Neural cell (in vitro differentiated cells): ENCODE measurements at regions not wholly inside any gene's neighbourhood (a gene's known extent, or its start where the extent isn't known, plus 50 kb on each side); places are given as distances from the start of the nearest gene placed in this dataset.

ENCODE experiments used
- H2AFZ ChIP-seq: fragments of 200-600, 300-800 bp; sonication (generic), shearing (Covaris generic); 2 replicates; pipeline ENCODE4 v1.6.0; 2014; ENCODE audit warnings: low read depth, mild to moderate bottlenecking, antibody characterized with exemption, low read length, moderate library complexity
- H3F3A ChIP-seq: fragments of 200-600 bp; shearing (Covaris generic); 2 replicates; pipeline ENCODE4 v1.6.1; 2016; ENCODE audit warnings: mild to moderate bottlenecking, moderate library complexity, mixed read lengths, antibody characterized with exemption, low read length; ENCODE audit not compliant: insufficient read depth, poor library complexity, severe bottlenecking
- H3K27ac ChIP-seq: fragments of 200-600, 300-800 bp; sonication (generic), shearing (Covaris generic); 2 replicates; pipeline ENCODE4 v1.5.1; 2014; ENCODE audit warnings: mild to moderate bottlenecking, low read length, moderate library complexity
- H3K27me3 ChIP-seq: fragments of 300-800, 200-600 bp; sonication (generic), shearing (Covaris generic); 2 replicates; pipeline ENCODE4 v1.6.0; 2014; ENCODE audit warnings: mild to moderate bottlenecking, low read depth, low read length, moderate library complexity; ENCODE audit not compliant: insufficient read depth
- H3K36me3 ChIP-seq: fragments of 300-800, 200-600 bp; sonication (generic), shearing (Covaris generic); 2 replicates; pipeline ENCODE4 v1.5.1; 2014; ENCODE audit warnings: mild to moderate bottlenecking, antibody characterized with exemption, low read length, moderate library complexity; ENCODE audit not compliant: insufficient read depth
- H3K4me2 ChIP-seq: fragments of 300-800, 200-600 bp; sonication (generic), shearing (Covaris generic); 2 replicates; pipeline ENCODE4 v1.6.0; 2014; ENCODE audit warnings: mild to moderate bottlenecking, low read length
- H3K4me3 ChIP-seq: fragments of 300-800, 200-600 bp; sonication (generic), shearing (Covaris generic); 2 replicates; pipeline ENCODE4 v1.5.1; 2014; ENCODE audit warnings: mild to moderate bottlenecking, low read length, moderate library complexity
- H3K79me2 ChIP-seq: fragments of 200-600 bp; shearing (Covaris generic); replicated peaks from 2 replicates; pipeline ENCODE4 v1.6.0; 2014; ENCODE audit warnings: mild to moderate bottlenecking, low read length, moderate library complexity; ENCODE audit not compliant: insufficient read depth
- H3K9ac ChIP-seq: fragments of 300-800, 200-600 bp; sonication (generic), shearing (Covaris generic); 2 replicates; pipeline ENCODE4 v1.6.1; 2016; ENCODE audit warnings: mild to moderate bottlenecking, low read length, mixed read lengths
- H3K9me2 ChIP-seq: fragments of 200-600 bp; shearing (Covaris generic); 2 replicates; pipeline ENCODE4 v1.6.1; 2016; ENCODE audit warnings: mild to moderate bottlenecking, low read length, mixed read lengths; ENCODE audit not compliant: insufficient read depth
- H3K9me3 ChIP-seq: fragments of 200-600, 300-800 bp; sonication (generic), shearing (Covaris generic); 2 replicates; pipeline ENCODE4 v1.6.1; 2016; ENCODE audit warnings: mild to moderate bottlenecking, mixed run types, low read length, moderate library complexity, mixed read lengths
- H4K20me1 ChIP-seq: fragments of 200-600 bp; shearing (Covaris generic); 2 replicates; pipeline ENCODE4 v1.6.1; 2016; ENCODE audit warnings: mild to moderate bottlenecking, mixed run types; ENCODE audit not compliant: insufficient read depth
- EP300 ChIP-seq: fragments of 450-650 bp; conservative IDR thresholded peaks from 2 replicates; pipeline ENCODE4 v1.6.1; 2014; ENCODE audit warnings: antibody characterized with exemption, mild to moderate bottlenecking, moderate library complexity; ENCODE audit not compliant: poor library complexity, severe bottlenecking
- EZH2 ChIP-seq: fragments of 200-600, 300-800 bp; shearing (Covaris generic), sonication (generic); IDR thresholded peaks from 2 replicates; pipeline ENCODE4 v1.6.1; 2014; ENCODE audit warnings: antibody characterized with exemption, low read length, borderline replicate concordance, mild to moderate bottlenecking; ENCODE audit not compliant: insufficient read depth, poor library complexity, severe bottlenecking
- MXI1 ChIP-seq: fragments of 450-650 bp; conservative IDR thresholded peaks from 2 replicates; pipeline ENCODE4 v1.6.1; 2014; ENCODE audit warnings: antibody characterized with exemption, mild to moderate bottlenecking; ENCODE audit not compliant: poor library complexity, severe bottlenecking
- POLR2AphosphoS5 ChIP-seq: IDR thresholded peaks from 2 replicates; pipeline ENCODE4 v1.6.1; 2012
- RAD21 ChIP-seq: fragments of 450-650 bp; conservative IDR thresholded peaks from 2 replicates; pipeline ENCODE4 v1.6.1; 2014; ENCODE audit warnings: antibody characterized with exemption, mild to moderate bottlenecking, moderate library complexity
- SMC3 ChIP-seq: fragments of 450-650 bp; conservative IDR thresholded peaks from 2 replicates; pipeline ENCODE4 v1.6.1; 2014; ENCODE audit warnings: antibody characterized with exemption, mild to moderate bottlenecking, moderate library complexity; ENCODE audit not compliant: poor library complexity
- TAF1 ChIP-seq: IDR thresholded peaks from 2 replicates; pipeline ENCODE4 v1.6.1; 2012; ENCODE audit warnings: low read depth
- TF ChIP-seq, protein P1 (sequence below): fragments of 450-650 bp; IDR thresholded peaks from 2 replicates; pipeline ENCODE4 v1.5.1; 2014; ENCODE audit warnings: antibody characterized with exemption, mild to moderate bottlenecking, moderate library complexity; ENCODE audit not compliant: poor library complexity, severe bottlenecking
- TF ChIP-seq, protein P2 (sequence below): IDR thresholded peaks from 2 replicates; pipeline ENCODE4 v1.6.1; 2012; ENCODE audit warnings: borderline replicate concordance

GRCh38 chr18:24530630-24531111 is 70.2 kb downstream of the HRH4 start:
- no peak for TF ChIP-seq SMC3
- no peak for TF ChIP-seq EZH2
- TF ChIP-seq POLR2AphosphoS5: peak; percentile 11
- TF ChIP-seq, protein P1, sequence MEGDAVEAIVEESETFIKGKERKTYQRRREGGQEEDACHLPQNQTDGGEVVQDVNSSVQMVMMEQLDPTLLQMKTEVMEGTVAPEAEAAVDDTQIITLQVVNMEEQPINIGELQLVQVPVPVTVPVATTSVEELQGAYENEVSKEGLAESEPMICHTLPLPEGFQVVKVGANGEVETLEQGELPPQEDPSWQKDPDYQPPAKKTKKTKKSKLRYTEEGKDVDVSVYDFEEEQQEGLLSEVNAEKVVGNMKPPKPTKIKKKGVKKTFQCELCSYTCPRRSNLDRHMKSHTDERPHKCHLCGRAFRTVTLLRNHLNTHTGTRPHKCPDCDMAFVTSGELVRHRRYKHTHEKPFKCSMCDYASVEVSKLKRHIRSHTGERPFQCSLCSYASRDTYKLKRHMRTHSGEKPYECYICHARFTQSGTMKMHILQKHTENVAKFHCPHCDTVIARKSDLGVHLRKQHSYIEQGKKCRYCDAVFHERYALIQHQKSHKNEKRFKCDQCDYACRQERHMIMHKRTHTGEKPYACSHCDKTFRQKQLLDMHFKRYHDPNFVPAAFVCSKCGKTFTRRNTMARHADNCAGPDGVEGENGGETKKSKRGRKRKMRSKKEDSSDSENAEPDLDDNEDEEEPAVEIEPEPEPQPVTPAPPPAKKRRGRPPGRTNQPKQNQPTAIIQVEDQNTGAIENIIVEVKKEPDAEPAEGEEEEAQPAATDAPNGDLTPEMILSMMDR: no peak
- TF ChIP-seq RAD21: no peak
- Histone ChIP-seq H4K20me1 (no peaks in the 10 kb centered on the region), H3K9me2 (no peaks in the 10 kb centered on the region), H3K79me2 (no peaks in the 10 kb centered on the region), H3K9me3 (no peaks in the 10 kb centered on the region), H2AFZ (no peak overlapping the region), H3K27ac (no peak overlapping the region), H3F3A (no peaks in the 10 kb centered on the region), H3K4me2 (no peak overlapping the region), H3K9ac (no peak overlapping the region), H3K4me3 (no peak overlapping the region), H3K27me3 (no peaks in the 10 kb centered on the region), H3K36me3 (no peaks in the 10 kb centered on the region)

- H3K27ac ChIP-seq: no peak overlapping the region
- no peaks in the 10 kb centered on the region for H3K9me3 ChIP-seq
- no peaks in the 10 kb centered on the region for H4K20me1 ChIP-seq
- H3K4me2 ChIP-seq: no peak overlapping the region
- H3K4me3 ChIP-seq: no peak overlapping the region
- no peak overlapping the region for H2AFZ ChIP-seq
- H3K79me2 ChIP-seq: no peaks in the 10 kb centered on the region
- H3K9me2 ChIP-seq: no peaks in the 10 kb centered on the region
- no peaks in the 10 kb centered on the region for H3K27me3 ChIP-seq
- H3K9ac ChIP-seq: no peak overlapping the region
- no peak for TF ChIP-seq POLR2AphosphoS5
- TF ChIP-seq, protein P2, sequence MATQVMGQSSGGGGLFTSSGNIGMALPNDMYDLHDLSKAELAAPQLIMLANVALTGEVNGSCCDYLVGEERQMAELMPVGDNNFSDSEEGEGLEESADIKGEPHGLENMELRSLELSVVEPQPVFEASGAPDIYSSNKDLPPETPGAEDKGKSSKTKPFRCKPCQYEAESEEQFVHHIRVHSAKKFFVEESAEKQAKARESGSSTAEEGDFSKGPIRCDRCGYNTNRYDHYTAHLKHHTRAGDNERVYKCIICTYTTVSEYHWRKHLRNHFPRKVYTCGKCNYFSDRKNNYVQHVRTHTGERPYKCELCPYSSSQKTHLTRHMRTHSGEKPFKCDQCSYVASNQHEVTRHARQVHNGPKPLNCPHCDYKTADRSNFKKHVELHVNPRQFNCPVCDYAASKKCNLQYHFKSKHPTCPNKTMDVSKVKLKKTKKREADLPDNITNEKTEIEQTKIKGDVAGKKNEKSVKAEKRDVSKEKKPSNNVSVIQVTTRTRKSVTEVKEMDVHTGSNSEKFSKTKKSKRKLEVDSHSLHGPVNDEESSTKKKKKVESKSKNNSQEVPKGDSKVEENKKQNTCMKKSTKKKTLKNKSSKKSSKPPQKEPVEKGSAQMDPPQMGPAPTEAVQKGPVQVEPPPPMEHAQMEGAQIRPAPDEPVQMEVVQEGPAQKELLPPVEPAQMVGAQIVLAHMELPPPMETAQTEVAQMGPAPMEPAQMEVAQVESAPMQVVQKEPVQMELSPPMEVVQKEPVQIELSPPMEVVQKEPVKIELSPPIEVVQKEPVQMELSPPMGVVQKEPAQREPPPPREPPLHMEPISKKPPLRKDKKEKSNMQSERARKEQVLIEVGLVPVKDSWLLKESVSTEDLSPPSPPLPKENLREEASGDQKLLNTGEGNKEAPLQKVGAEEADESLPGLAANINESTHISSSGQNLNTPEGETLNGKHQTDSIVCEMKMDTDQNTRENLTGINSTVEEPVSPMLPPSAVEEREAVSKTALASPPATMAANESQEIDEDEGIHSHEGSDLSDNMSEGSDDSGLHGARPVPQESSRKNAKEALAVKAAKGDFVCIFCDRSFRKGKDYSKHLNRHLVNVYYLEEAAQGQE: no peak
- no peak for TF ChIP-seq EP300
- no peak for TF ChIP-seq TAF1
- TF ChIP-seq, protein P1: no peak
- no peak for TF ChIP-seq MXI1
- no peak for TF ChIP-seq EZH2
- TF ChIP-seq RAD21: no peak
- TF ChIP-seq SMC3: no peak
- H3K36me3 ChIP-seq: no peaks in the 10 kb centered on the region
- H3F3A ChIP-seq: no peaks in the 10 kb centered on the region
Measured at GRCh38 chr18:24534271-24534670, 73.8 kb downstream of the HRH4 start.
